BE2C (cell line): ENCODE measurements at regions not wholly inside any gene's neighbourhood (a gene's known extent, or its start where the extent isn't known, plus 50 kb on each side); places are given as distances from the start of the nearest gene placed in this dataset.

Experiments
- DNase-seq: peaks from one replicate; pipeline ENCODE4 v3.0.0-alpha.2; 2020
- H3K27me3 ChIP-seq: fragments of 250-450 bp; sonication (Bioruptor Pico); 2 replicates; pipeline ENCODE4 v1.5.1; 2020; ENCODE audit warnings: mild to moderate bottlenecking
- H3K36me3 ChIP-seq: fragments of 250-450 bp; sonication (Bioruptor Pico); 2 replicates; pipeline ENCODE4 v1.5.1; 2020; ENCODE audit warnings: mild to moderate bottlenecking
- H3K4me1 ChIP-seq: fragments of 250-450 bp; sonication (Bioruptor Pico); 2 replicates; pipeline ENCODE4 v1.5.1; 2020
- H3K4me3 ChIP-seq: 2 replicates; pipeline ENCODE4 v1.5.1; 2011; ENCODE audit warnings: low read depth, low read length
- H3K9me3 ChIP-seq: fragments of 250-450 bp; sonication (Bioruptor Pico); 2 replicates; pipeline ENCODE4 v1.5.1; 2020
- TF ChIP-seq, protein P1 (sequence below): IDR thresholded peaks from 2 replicates; pipeline ENCODE4 v1.5.1; 2012; ENCODE audit warnings: mild to moderate bottlenecking, low read depth, low read length

DNA sequence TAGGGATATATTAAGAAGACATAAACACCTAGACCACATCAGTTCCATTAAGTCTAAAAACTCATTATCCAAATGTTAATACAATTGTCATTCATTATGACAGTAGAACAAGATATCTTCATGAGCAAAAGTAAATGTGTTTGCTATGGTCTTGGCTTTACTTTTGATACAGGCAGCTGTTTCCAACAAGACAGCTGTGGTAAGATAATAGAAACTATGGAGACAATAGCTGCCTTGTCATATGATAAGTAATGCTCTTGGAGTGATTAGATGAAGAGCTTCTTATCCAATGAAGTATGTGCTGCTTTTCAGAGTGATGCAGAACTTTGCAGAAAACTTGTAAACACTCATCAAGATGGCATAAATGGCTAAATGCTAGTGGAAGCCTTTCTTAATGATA is 1066.0 kb downstream of the FSTL5 start:
- no peaks in the 10 kb centered on the region for H3K4me1 ChIP-seq
- H3K36me3 ChIP-seq, result no peaks in the 10 kb centered on the region
- H3K9me3 ChIP-seq, result no peaks in the 10 kb centered on the region
- TF ChIP-seq, protein P1, sequence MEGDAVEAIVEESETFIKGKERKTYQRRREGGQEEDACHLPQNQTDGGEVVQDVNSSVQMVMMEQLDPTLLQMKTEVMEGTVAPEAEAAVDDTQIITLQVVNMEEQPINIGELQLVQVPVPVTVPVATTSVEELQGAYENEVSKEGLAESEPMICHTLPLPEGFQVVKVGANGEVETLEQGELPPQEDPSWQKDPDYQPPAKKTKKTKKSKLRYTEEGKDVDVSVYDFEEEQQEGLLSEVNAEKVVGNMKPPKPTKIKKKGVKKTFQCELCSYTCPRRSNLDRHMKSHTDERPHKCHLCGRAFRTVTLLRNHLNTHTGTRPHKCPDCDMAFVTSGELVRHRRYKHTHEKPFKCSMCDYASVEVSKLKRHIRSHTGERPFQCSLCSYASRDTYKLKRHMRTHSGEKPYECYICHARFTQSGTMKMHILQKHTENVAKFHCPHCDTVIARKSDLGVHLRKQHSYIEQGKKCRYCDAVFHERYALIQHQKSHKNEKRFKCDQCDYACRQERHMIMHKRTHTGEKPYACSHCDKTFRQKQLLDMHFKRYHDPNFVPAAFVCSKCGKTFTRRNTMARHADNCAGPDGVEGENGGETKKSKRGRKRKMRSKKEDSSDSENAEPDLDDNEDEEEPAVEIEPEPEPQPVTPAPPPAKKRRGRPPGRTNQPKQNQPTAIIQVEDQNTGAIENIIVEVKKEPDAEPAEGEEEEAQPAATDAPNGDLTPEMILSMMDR, result no peak
- no peak for DNase-seq
- no peaks in the 10 kb centered on the region for H3K27me3 ChIP-seq
- no peak overlapping the region for H3K4me3 ChIP-seq

DNA sequence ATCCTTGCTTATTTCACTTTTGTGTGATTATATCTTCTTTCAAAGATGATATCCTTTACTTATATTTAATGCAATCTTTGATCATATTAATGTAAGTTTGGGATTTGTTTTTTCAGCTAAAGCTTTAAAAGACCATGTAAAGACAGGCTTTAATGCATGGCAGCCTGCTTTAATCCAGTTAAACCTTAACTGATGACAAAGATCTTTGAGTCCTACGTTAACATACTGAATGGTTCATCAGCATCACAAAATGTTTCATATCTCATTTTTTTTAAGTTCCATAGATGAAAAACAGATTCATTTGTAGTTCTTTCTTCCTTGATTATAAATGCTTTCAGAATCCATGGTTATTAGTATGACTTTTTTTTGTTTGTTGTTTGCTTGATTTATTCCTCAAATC is 1102.8 kb downstream of the FSTL5 start:
- Histone ChIP-seq H3K27me3 (no peaks in the 10 kb centered on the region), H3K9me3 (no peaks in the 10 kb centered on the region), H3K4me3 (no peak overlapping the region), H3K36me3 (no peaks in the 10 kb centered on the region), H3K4me1 (no peaks in the 10 kb centered on the region)
- TF ChIP-seq, protein P1, result no peak
- DNase-seq, result no peak
